HCT116 (cell line): ENCODE measurements at regions not wholly inside any gene's neighbourhood (a gene's known extent, or its start where the extent isn't known, plus 50 kb on each side); places are given as distances from the start of the nearest gene placed in this dataset.

Source experiments
- ATAC-seq: fragments of 200-7000 bp; cut with Tn5 transposase; 2 replicates; pipeline ENCODE4 v1.9.1; 2020; ENCODE audit warnings: mild to moderate bottlenecking, moderate library complexity
- BruUV-seq: library from RNA; stranded (reverse); fragments of 400-500 nt; replicated peaks from 2 replicates; lab custom pipeline; 2021; lab: Mats Ljungman, UMichigan
- CTCF ChIA-PET: fragments of 300-600 bp; sonication (Branson Sonifier 250); formaldehyde crosslinking; loops from one replicate; lab custom pipeline; 2021; ENCODE audit warnings: antibody characterized with exemption; lab: Charles Lee
- POLR2A ChIA-PET: fragments of 300-600, 350-600 bp; sonication (Branson Sonifier 250); formaldehyde crosslinking; loops from one replicate; lab custom pipeline; 2021; ENCODE audit warnings: antibody characterized with exemption; lab: Charles Lee
- RAD21 ChIA-PET, 2 experiments: fragments of 300-600 bp; sonication (Branson Sonifier 250); formaldehyde crosslinking; loops; one replicate each; lab custom pipeline; 2023; ENCODE audit warnings: low total read pairs in 2 of 2; ENCODE audit not compliant: uncharacterized antibody in 2 of 2, unreplicated experiment in 2 of 2, low non-redundant PET in 1 of 2; lab: Charles Lee
- DNase-seq: peaks from one replicate; pipeline ENCODE4 v3.0.0-alpha.2; 2010; ENCODE audit warnings: low read depth, low spot score
- H2AFZ ChIP-seq: fragments of 200-600 bp; shearing (Covaris generic), sonication (generic); 2 replicates; pipeline ENCODE4 v1.6.1; 2017; ENCODE audit warnings: low read depth, mixed run types, mixed read lengths, antibody characterized with exemption, low read length; ENCODE audit not compliant: poor library complexity, severe bottlenecking
- H3K27ac ChIP-seq: 2 replicates; pipeline ENCODE4 v1.5.1; 2012; ENCODE audit warnings: low read depth, low read length
- H3K27me3 ChIP-seq: fragments of 200-600 bp; sonication (generic); 2 replicates; pipeline ENCODE4 v1.6.1; 2016; ENCODE audit warnings: mixed run types, low read length, mixed read lengths; ENCODE audit not compliant: insufficient read depth
- H3K36me3 ChIP-seq, 2 experiments: fragments of 200-500 bp in 1 of 2; fragments of 200-600 bp in 1 of 2; sonication (Bioruptor generic) in 1 of 2; sonication (generic) in 1 of 2; 2 replicates each; pipeline versions ENCODE4 v1.5.1 to v1.6.1; 2014 to 2016; ENCODE audit warnings: low read length in 2 of 2, inconsistent platforms in 1 of 2, mixed read lengths in 1 of 2, mixed run types in 1 of 2; ENCODE audit not compliant: insufficient read depth in 2 of 2, control insufficient read depth in 1 of 2
- H3K4me1 ChIP-seq, 2 experiments: fragments of 200-600 bp in 1 of 2; sonication (generic) in 1 of 2; 2 replicates each; pipeline versions ENCODE4 v1.5.1 to v1.6.1; 2012 to 2017; ENCODE audit warnings: low read length in 2 of 2, inconsistent platforms in 1 of 2, mild to moderate bottlenecking in 1 of 2, mixed read lengths in 1 of 2, mixed run types in 1 of 2, moderate library complexity in 1 of 2; ENCODE audit not compliant: insufficient read depth in 2 of 2, control insufficient read depth in 1 of 2
- H3K4me2 ChIP-seq: fragments of 200-600 bp; sonication (generic); 2 replicates; pipeline ENCODE4 v1.6.1; 2017; ENCODE audit warnings: mixed run types, low read length, mixed read lengths
- H3K4me3 ChIP-seq, 2 experiments: fragments of 200-600 bp in 1 of 2; sonication (generic) in 1 of 2; replicated peaks in 1 of 2; 2 replicates each; pipeline ENCODE4 v1.5.1; 2011 to 2016; ENCODE audit warnings: low read length in 2 of 2, control low read depth in 1 of 2, low read depth in 1 of 2, mild to moderate bottlenecking in 1 of 2, mixed read lengths in 1 of 2, mixed run types in 1 of 2
- H3K79me2 ChIP-seq: fragments of 200-600 bp; sonication (generic); 2 replicates; pipeline ENCODE4 v1.6.1; 2017; ENCODE audit warnings: mild to moderate bottlenecking, mixed run types, low read length, moderate library complexity, mixed read lengths; ENCODE audit not compliant: insufficient read depth
- H3K9ac ChIP-seq: fragments of 200-600 bp; sonication (generic); 2 replicates; pipeline ENCODE4 v1.6.1; 2016; ENCODE audit warnings: low read length, mixed read lengths
- H3K9me2 ChIP-seq: fragments of 200-600 bp; sonication (generic), shearing (Covaris generic); 2 replicates; pipeline ENCODE4 v1.6.1; 2017; ENCODE audit warnings: mixed run types, mild to moderate bottlenecking, moderate library complexity; ENCODE audit not compliant: insufficient read depth
- H3K9me3 ChIP-seq, 2 experiments: fragments of 200-500 bp in 1 of 2; fragments of 200-600 bp in 1 of 2; sonication (Bioruptor generic) in 1 of 2; sonication (generic) in 1 of 2; 2 replicates each; pipeline ENCODE4 v1.6.1; 2014 to 2017; ENCODE audit warnings: low read length in 2 of 2, mixed read lengths in 2 of 2, inconsistent platforms in 1 of 2, low read depth in 1 of 2, mild to moderate bottlenecking in 1 of 2, mixed run types in 1 of 2, moderate library complexity in 1 of 2; ENCODE audit not compliant: control insufficient read depth in 1 of 2, insufficient read depth in 1 of 2
- H4K20me1 ChIP-seq: fragments of 200-600 bp; sonication (generic), shearing (Covaris generic); 2 replicates; pipeline ENCODE4 v1.6.1; 2017; ENCODE audit warnings: mixed run types, mild to moderate bottlenecking, moderate library complexity; ENCODE audit not compliant: insufficient read depth
- CTCF ChIP-seq, 3 experiments: fragments of 200-600 bp in 1 of 3; sonication (generic) in 1 of 3; IDR thresholded peaks in 2 of 3; conservative IDR thresholded peaks in 1 of 3; 2 replicates each; pipeline ENCODE4 v1.5.1; 2012 to 2017; ENCODE audit warnings: low read depth in 2 of 3, low read length in 2 of 3, antibody characterized with exemption in 1 of 3, borderline replicate concordance in 1 of 3, control low read depth in 1 of 3, mild to moderate bottlenecking in 1 of 3, mixed read lengths in 1 of 3, mixed run types in 1 of 3, moderate library complexity in 1 of 3; ENCODE audit not compliant: insufficient read depth in 1 of 3
- EGR1 ChIP-seq: IDR thresholded peaks from 2 replicates; pipeline ENCODE4 v1.6.1; 2012; ENCODE audit warnings: low read depth
- ELF1 ChIP-seq: IDR thresholded peaks from 2 replicates; pipeline ENCODE4 v1.6.1; 2012; ENCODE audit warnings: low read depth, borderline replicate concordance
- EZH2 ChIP-seq: fragments of 200-600 bp; sonication (generic); IDR thresholded peaks from 2 replicates; pipeline ENCODE4 v1.6.1; 2017; ENCODE audit warnings: antibody characterized with exemption, mixed run types
- EZH2phosphoT487 ChIP-seq: fragments of 200-600 bp; IDR thresholded peaks from 2 replicates; pipeline ENCODE4 v1.6.1; 2018; ENCODE audit warnings: antibody characterized with exemption, borderline replicate concordance
- FOSL1 ChIP-seq: IDR thresholded peaks from 2 replicates; pipeline ENCODE4 v1.6.1; 2012; ENCODE audit warnings: low read depth
- POLR2A ChIP-seq: IDR thresholded peaks from 2 replicates; pipeline ENCODE4 v1.7.0; 2011; ENCODE audit warnings: borderline replicate concordance; ENCODE audit not compliant: insufficient read depth, insufficient read length; ENCODE audit errors: extremely low read depth
- RAD21 ChIP-seq: IDR thresholded peaks from 2 replicates; pipeline ENCODE4 v1.6.1; 2012; ENCODE audit warnings: low read depth, mild to moderate bottlenecking
- SRF ChIP-seq: IDR thresholded peaks from 2 replicates; pipeline ENCODE4 v1.6.1; 2012; ENCODE audit warnings: low read depth
- ZNF274 ChIP-seq: fragments of 200-500 bp; sonication (Bioruptor generic); IDR thresholded peaks from 2 replicates; pipeline ENCODE4 v1.6.1; 2014; ENCODE audit warnings: mild to moderate bottlenecking, low read depth, low read length, inconsistent platforms
- intact Hi-C: fragments of 100-400 bp; cut with micrococcal nuclease; formaldehyde crosslinking; loops from 2 replicates; pipeline ENCODE4 v1.10.0; 2022
- TF ChIP-seq, protein P1 (sequence below): IDR thresholded peaks from 2 replicates; pipeline ENCODE4 v1.6.1; 2012
- TF ChIP-seq, protein P2 (sequence below): IDR thresholded peaks from 2 replicates; pipeline ENCODE4 v1.6.1; 2012

DNA sequence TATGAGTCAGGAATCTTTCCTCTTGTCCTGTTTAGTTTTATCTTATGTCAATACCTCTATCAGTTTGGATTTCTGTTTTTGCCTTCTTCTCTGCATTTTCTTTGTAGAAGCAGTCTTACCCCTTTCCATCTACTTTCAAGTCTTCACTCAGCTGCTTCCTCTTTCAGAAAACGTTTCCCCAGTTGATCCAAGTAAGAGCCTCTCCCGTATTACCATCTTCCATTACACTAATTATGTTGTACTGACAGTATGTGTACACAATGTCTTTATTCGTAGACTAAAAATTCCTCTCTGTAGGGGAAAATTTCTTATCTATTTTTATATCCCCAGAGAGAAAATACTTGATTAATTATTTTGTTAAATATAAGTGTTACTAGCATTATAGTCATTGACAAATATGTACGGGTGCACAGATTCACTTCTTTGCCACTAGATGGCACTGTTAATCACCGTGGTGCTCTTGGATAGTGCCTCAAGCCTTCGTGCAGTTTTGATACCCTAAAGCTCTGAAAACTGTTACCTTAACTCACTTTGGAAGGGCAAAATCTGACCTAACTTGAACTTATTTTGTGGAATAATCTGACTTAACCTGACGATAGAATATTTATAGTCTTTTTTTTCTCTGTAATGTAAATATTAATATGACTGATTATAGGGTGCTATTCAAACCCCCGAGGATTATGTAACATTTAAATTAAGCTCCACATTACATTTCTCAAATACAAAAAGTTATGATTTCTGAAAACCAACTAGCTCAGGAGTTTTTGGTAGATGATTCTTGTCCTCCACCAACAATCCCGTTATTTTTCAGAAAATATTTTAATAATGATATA lies 74.2 kb upstream of the POU1F1 start:
- H2AFZ ChIP-seq: peak overlapping the region; percentile 89
- no peak overlapping the region for H3K4me3 ChIP-seq
- H4K20me1 ChIP-seq: no peaks in the 10 kb centered on the region
- H3K4me1 ChIP-seq: no peaks in the 10 kb centered on the region
- no peaks in the 10 kb centered on the region for H3K27me3 ChIP-seq
- ChIA-PET POLR2A (no interaction called here), RAD21 (no interaction called here), CTCF (interaction anchor here (0.6 to 2.4 kb wide), 21 partner anchors 11 to 830 kb away, joined by 3 to 19 read pairs (median 3); no protein-coding TSS in a partner anchor)
- intact Hi-C loops: loop anchor here (1.0 kb wide), 2 partner anchors 154 to 653 kb away; no protein-coding TSS in a partner anchor
- H3K9ac ChIP-seq: no peak overlapping the region
- H3K9me2 ChIP-seq: no peaks in the 10 kb centered on the region
- H3K27ac ChIP-seq: no peak overlapping the region
- peak overlapping the region; percentile 30; the same call in 1 of the 2 replicates for H3K4me2 ChIP-seq
- DNase-seq (peak; percentile 38), ATAC-seq (peak; percentile 99)
- H3K36me3 ChIP-seq: no peaks in the 10 kb centered on the region
- H3K79me2 ChIP-seq: no peaks in the 10 kb centered on the region
- BruUV-seq: no TSS peak
- TF ChIP-seq CTCF (IDR thresholded peaks at IDR 0.05 in 2 of 3, conservative IDR thresholded peaks at IDR 0.05 in 1 of 3; ENCODE audit: borderline replicate concordance in 1 of 3, insufficient read depth in 1 of 3, low read depth in 2 of 3, low read length in 2 of 3) (peak; percentile 31 to 80 (median 78); a peak in 5 of 6 replicates), RAD21 (peak; percentile 62)
- TF ChIP-seq, protein P1, sequence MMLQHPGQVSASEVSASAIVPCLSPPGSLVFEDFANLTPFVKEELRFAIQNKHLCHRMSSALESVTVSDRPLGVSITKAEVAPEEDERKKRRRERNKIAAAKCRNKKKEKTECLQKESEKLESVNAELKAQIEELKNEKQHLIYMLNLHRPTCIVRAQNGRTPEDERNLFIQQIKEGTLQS: no peak
- no peaks in the 10 kb centered on the region for H3K9me3 ChIP-seq

DNA sequence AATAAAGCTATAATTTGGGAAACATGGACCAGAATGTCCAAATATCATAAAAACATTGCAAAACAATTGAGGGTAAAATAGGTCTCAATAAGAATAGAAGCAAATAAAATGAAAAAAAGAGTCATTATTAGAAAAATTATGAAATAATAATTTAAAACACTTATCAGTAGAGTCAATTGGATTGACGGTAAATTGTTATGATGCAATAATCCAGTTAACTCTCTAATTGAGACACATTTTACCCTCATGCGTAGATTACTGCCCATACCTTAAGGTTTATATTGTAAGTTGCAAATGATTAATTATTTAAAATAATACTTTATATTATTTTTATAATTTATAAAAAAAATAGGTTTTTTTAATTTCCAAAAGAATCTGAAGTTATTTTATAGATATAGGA lies 73.4 kb upstream of the POU1F1 start:
- no peak for TF ChIP-seq POLR2A
- no peak for TF ChIP-seq EZH2
- TF ChIP-seq SRF: no peak
- no peak for TF ChIP-seq CTCF (IDR thresholded peaks at IDR 0.05 in 2 of 3, conservative IDR thresholded peaks at IDR 0.05 in 1 of 3; ENCODE audit: borderline replicate concordance in 1 of 3, insufficient read depth in 1 of 3, low read depth in 2 of 3, low read length in 2 of 3)
- TF ChIP-seq, protein P2, sequence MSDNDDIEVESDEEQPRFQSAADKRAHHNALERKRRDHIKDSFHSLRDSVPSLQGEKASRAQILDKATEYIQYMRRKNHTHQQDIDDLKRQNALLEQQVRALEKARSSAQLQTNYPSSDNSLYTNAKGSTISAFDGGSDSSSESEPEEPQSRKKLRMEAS: no peak
- no peak for TF ChIP-seq ELF1
- no peak for TF ChIP-seq ZNF274
- no peak for TF ChIP-seq EZH2phosphoT487
- no peak for TF ChIP-seq FOSL1
- no peak for TF ChIP-seq EGR1
- no peak for ATAC-seq
- Histone ChIP-seq H3K4me1 (no peaks in the 10 kb centered on the region), H3K9ac (no peak overlapping the region), H3K79me2 (no peaks in the 10 kb centered on the region), H3K9me2 (no peaks in the 10 kb centered on the region), H3K4me3 (no peak overlapping the region), H3K36me3 (no peaks in the 10 kb centered on the region), H3K27me3 (no peaks in the 10 kb centered on the region), H3K4me2 (no peak overlapping the region), H3K9me3 (no peaks in the 10 kb centered on the region), H3K27ac (no peak overlapping the region), H2AFZ (no peak overlapping the region), H4K20me1 (no peaks in the 10 kb centered on the region)
- ChIA-PET CTCF (interaction anchor here (0.7 to 2.4 kb wide), 10 partner anchors 11 to 831 kb away, joined by 3 to 19 read pairs (median 8); no protein-coding TSS in a partner anchor), RAD21 (no interaction called here), POLR2A (no interaction called here)
- DNase-seq: no peak
- intact Hi-C loops: loop anchor here (1.0 kb wide), 2 partner anchors 154 to 653 kb away; no protein-coding TSS in a partner anchor
- BruUV-seq: no TSS peak
